ENCODE measurements at regions not wholly inside any gene's neighbourhood (a gene's known extent, or its start where the extent isn't known, plus 50 kb on each side); places are given as distances from the start of the nearest gene placed in this dataset.

DNA sequence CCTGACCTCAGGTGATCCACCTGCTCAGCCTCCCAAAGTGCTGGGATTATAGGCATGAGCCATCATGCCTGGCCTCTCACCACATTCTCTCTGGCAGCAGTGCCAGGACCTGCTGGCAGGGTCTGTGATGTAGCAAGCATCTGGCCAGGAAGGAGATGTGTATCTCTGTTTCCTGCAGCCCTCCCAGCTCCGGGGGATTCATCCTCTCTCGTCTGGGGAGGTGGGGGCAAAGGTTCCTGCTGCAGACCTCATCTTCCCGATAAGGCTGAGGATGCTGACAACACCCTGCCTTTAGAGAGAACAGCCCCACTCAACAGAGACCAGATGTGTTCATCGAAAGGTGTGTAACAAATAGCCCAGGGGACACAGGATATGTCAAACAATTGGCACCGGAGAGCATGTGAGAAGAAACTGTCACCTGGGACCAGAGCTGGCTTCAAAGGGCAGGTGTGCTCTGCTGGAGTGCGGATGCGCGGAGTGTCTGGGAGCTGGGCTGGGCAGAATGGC, 54.8 kb upstream of the SEC14L1 start:
- Histone ChIP-seq H3K27ac (ENCODE audit: extremely low read depth, low read depth, low read length) (no peak overlapping the region), H3K4me1 (ENCODE audit: control insufficient read depth, insufficient read depth, low read length) (peaks cover 2% of the 10 kb centered on the region)
- CTCF ChIA-PET = interaction anchor here (0.5 to 2.8 kb wide), 12 partner anchors 9 to 175 kb away, joined by 3 to 18 read pairs (median 4); no protein-coding TSS in a partner anchor

DNA sequence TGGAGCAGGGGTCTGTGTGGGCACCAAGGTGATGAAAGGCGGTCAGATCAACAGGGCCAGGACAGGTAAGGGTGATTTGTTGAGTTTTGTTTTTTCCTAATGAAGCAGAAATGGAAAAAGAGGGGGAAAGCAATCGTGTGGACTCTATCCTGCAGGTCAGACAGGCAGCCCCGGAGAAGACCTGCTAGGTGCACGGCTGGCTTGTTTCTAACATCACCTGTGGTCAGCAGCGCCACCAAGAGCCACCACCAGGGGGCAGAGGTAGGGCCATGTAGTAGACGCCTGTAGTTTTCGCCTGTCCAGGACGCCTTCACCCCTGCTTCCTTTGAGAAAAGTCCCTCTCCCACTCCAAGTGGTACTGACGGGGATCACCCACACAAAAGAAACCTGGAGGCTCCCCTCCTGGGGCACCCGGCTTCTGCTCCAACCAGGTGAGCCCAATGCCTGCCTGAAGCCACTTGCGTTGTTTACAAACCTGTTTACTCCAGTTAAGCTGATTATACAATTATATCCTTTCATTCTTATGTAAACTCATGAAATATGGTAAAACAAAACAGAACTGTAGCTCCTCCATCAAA, 54.2 kb upstream of the SEC14L1 start:
- Histone ChIP-seq H3K9me3 (ENCODE audit: control insufficient read depth, insufficient read depth, low read depth, low read length) (no peaks in the 10 kb centered on the region), H3K4me1 (ENCODE audit: control insufficient read depth, insufficient read depth, low read length) (peaks cover 2% of the 10 kb centered on the region), H3K27ac (ENCODE audit: extremely low read depth, low read depth, low read length) (no peak overlapping the region), H3K36me3 (ENCODE audit: control insufficient read depth in 2 of 2, insufficient read depth in 1 of 2, low read length in 2 of 2) (peaks cover 16 to 24% of the 10 kb centered on the region in 2 experiments; a peak in 2 of 3 replicates), H3K4me3 (ENCODE audit: low read depth, low read length) (no peak overlapping the region)
- CTCF ChIA-PET = interaction anchor here (0.5 to 2.9 kb wide), 40 partner anchors 7 to 661 kb away, joined by 3 to 26 read pairs (median 4); no protein-coding TSS in a partner anchor
- POLR2A ChIA-PET = interaction anchor here (0.9 kb wide), 1 partner anchor 872 kb away, joined by 3 read pairs; the partner anchor contains the start of gene TNRC6C
- TF ChIP-seq ZNF510 (tag by site-specific recombination; IDR thresholded peaks at IDR 0.05; ENCODE audit: insufficient replicate concordance) (no peak), ZNF660 (tag by site-specific recombination; IDR thresholded peaks at IDR 0.05) (0 out of 2 replicates have a peak, but pooled peaks have one; percentile 24), ZNF530 (tag by site-specific recombination; IDR thresholded peaks at IDR 0.05; ENCODE audit: low read depth) (no peak), ZNF544 (tag by site-specific recombination; IDR thresholded peaks at IDR 0.05) (no peak), ZNF214 (tag by site-specific recombination; IDR thresholded peaks at IDR 0.05; ENCODE audit: borderline replicate concordance) (no peak), ZNF610 (tag by site-specific recombination; IDR thresholded peaks at IDR 0.05; ENCODE audit: borderline replicate concordance) (no peak), ZNF514 (tag by site-specific recombination; IDR thresholded peaks at IDR 0.05) (no peak), KLF8 (tag by site-specific recombination; IDR thresholded peaks at IDR 0.05) (peak; percentile 44), ZNF239 (tag by site-specific recombination; IDR thresholded peaks at IDR 0.05) (no peak), ZNF585B (tag by site-specific recombination; IDR thresholded peaks at IDR 0.05) (no peak), SCRT2 (tag by site-specific recombination; IDR thresholded peaks at IDR 0.05) (peak; percentile 88), ZNF114 (tag by site-specific recombination; IDR thresholded peaks at IDR 0.05) (no peak), ZBTB48 (tag by site-specific recombination; IDR thresholded peaks at IDR 0.05) (no peak), ZNF184 (tag by site-specific recombination; IDR thresholded peaks at IDR 0.05) (no peak), ZNF433 (tag by site-specific recombination; IDR thresholded peaks at IDR 0.05; ENCODE audit: low read depth) (no peak), ZNF549 (tag by site-specific recombination; IDR thresholded peaks at IDR 0.05) (no peak), ZNF302 (tag by site-specific recombination; IDR thresholded peaks at IDR 0.05; ENCODE audit: low read depth) (no peak), ZNF10 (tag by site-specific recombination; IDR thresholded peaks at IDR 0.05) (no peak), ZNF404 (tag by site-specific recombination; IDR thresholded peaks at IDR 0.05) (no peak)
- TF ChIP-seq, protein P1, sequence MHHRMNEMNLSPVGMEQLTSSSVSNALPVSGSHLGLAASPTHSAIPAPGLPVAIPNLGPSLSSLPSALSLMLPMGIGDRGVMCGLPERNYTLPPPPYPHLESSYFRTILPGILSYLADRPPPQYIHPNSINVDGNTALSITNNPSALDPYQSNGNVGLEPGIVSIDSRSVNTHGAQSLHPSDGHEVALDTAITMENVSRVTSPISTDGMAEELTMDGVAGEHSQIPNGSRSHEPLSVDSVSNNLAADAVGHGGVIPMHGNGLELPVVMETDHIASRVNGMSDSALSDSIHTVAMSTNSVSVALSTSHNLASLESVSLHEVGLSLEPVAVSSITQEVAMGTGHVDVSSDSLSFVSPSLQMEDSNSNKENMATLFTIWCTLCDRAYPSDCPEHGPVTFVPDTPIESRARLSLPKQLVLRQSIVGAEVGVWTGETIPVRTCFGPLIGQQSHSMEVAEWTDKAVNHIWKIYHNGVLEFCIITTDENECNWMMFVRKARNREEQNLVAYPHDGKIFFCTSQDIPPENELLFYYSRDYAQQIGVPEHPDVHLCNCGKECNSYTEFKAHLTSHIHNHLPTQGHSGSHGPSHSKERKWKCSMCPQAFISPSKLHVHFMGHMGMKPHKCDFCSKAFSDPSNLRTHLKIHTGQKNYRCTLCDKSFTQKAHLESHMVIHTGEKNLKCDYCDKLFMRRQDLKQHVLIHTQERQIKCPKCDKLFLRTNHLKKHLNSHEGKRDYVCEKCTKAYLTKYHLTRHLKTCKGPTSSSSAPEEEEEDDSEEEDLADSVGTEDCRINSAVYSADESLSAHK (tag by site-specific recombination; IDR thresholded peaks at IDR 0.05) = no peak
- TF ChIP-seq, protein P2, sequence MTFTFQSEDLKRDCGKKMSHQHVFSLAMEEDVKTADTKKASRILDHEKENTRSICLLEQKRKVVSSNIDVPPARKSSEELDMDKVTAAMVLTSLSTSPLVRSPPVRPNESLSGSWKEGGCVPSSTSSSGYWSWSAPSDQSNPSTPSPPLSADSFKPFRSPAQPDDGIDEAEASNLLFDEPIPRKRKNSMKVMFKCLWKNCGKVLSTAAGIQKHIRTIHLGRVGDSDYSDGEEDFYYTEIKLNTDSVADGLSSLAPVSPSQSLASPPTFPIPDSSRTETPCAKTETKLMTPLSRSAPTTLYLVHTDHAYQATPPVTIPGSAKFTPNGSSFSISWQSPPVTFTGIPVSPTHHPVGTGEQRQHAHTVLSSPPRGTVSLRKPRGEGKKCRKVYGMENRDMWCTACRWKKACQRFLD (tag by site-specific recombination; IDR thresholded peaks at IDR 0.05) = no peak
- TF ChIP-seq, protein P3, sequence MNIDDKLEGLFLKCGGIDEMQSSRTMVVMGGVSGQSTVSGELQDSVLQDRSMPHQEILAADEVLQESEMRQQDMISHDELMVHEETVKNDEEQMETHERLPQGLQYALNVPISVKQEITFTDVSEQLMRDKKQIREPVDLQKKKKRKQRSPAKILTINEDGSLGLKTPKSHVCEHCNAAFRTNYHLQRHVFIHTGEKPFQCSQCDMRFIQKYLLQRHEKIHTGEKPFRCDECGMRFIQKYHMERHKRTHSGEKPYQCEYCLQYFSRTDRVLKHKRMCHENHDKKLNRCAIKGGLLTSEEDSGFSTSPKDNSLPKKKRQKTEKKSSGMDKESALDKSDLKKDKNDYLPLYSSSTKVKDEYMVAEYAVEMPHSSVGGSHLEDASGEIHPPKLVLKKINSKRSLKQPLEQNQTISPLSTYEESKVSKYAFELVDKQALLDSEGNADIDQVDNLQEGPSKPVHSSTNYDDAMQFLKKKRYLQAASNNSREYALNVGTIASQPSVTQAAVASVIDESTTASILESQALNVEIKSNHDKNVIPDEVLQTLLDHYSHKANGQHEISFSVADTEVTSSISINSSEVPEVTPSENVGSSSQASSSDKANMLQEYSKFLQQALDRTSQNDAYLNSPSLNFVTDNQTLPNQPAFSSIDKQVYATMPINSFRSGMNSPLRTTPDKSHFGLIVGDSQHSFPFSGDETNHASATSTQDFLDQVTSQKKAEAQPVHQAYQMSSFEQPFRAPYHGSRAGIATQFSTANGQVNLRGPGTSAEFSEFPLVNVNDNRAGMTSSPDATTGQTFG (tag by site-specific recombination; IDR thresholded peaks at IDR 0.05; ENCODE audit: borderline replicate concordance) = no peak
- TF ChIP-seq, protein P4, sequence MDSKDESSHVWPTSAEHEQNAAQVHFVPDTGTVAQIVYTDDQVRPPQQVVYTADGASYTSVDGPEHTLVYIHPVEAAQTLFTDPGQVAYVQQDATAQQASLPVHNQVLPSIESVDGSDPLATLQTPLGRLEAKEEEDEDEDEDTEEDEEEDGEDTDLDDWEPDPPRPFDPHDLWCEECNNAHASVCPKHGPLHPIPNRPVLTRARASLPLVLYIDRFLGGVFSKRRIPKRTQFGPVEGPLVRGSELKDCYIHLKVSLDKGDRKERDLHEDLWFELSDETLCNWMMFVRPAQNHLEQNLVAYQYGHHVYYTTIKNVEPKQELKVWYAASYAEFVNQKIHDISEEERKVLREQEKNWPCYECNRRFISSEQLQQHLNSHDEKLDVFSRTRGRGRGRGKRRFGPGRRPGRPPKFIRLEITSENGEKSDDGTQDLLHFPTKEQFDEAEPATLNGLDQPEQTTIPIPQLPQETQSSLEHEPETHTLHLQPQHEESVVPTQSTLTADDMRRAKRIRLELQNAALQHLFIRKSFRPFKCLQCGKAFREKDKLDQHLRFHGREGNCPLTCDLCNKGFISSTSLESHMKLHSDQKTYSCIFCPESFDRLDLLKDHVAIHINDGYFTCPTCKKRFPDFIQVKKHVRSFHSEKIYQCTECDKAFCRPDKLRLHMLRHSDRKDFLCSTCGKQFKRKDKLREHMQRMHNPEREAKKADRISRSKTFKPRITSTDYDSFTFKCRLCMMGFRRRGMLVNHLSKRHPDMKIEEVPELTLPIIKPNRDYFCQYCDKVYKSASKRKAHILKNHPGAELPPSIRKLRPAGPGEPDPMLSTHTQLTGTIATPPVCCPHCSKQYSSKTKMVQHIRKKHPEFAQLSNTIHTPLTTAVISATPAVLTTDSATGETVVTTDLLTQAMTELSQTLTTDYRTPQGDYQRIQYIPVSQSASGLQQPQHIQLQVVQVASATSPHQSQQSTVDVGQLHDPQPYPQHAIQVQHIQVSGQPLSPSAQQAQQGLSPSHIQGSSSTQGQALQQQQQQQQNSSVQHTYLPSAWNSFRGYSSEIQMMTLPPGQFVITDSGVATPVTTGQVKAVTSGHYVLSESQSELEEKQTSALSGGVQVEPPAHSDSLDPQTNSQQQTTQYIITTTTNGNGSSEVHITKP (tag by site-specific recombination; IDR thresholded peaks at IDR 0.05) = peak; percentile 89

More for the DNA sequence above, 54.8 kb upstream of the SEC14L1 start:
- Histone ChIP-seq H3K36me3 (ENCODE audit: control insufficient read depth in 2 of 2, insufficient read depth in 1 of 2, low read length in 2 of 2) (peaks cover 11 to 18% of the 10 kb centered on the region in 2 experiments; a peak in 2 of 3 replicates), H3K9me3 (ENCODE audit: control insufficient read depth, insufficient read depth, low read depth, low read length) (no peaks in the 10 kb centered on the region), H3K4me3 (ENCODE audit: low read depth, low read length) (no peak overlapping the region)
- TF ChIP-seq ZNF175 (tag by site-specific recombination; IDR thresholded peaks at IDR 0.05) (no peak), ZBTB17 (tag by site-specific recombination; IDR thresholded peaks at IDR 0.05) (peak; percentile 81; the same call in 1 of the 2 replicates)
- POLR2A ChIA-PET = no interaction called here

Measured in HEK293 (cell line).